ENCODE measurements at regions not wholly inside any gene's neighbourhood (a gene's known extent, or its start where the extent isn't known, plus 50 kb on each side); places are given as distances from the start of the nearest gene placed in this dataset.

GRCh38 chr12:42809226-42809625 lies 219.7 kb upstream of the PRICKLE1 start:
- TF ChIP-seq CTCF (IDR thresholded peaks at IDR 0.05; ENCODE audit: insufficient read depth, low read length) (no peak), POLR2AphosphoS5 (IDR thresholded peaks at IDR 0.05; ENCODE audit: low read depth) (no peak), REST (IDR thresholded peaks at IDR 0.05; ENCODE audit: insufficient replicate concordance, low read depth) (no peak), SPI1 (IDR thresholded peaks at IDR 0.05; ENCODE audit: borderline replicate concordance, low read depth) (no peak), GABPA (IDR thresholded peaks at IDR 0.05; ENCODE audit: low read depth) (no peak)

All from HL-60 (cell line).